GM21423 (cell line): ENCODE measurements at regions not wholly inside any gene's neighbourhood (a gene's known extent, or its start where the extent isn't known, plus 50 kb on each side); places are given as distances from the start of the nearest gene placed in this dataset.

ENCODE experiments used
- ATAC-seq: cut with Tn5 transposase; IDR thresholded peaks from one replicate; pipeline ENCODE4 v1.9.1; 2021; ENCODE audit warnings: mild to moderate bottlenecking, moderate library complexity; ENCODE audit not compliant: unreplicated experiment

GRCh38 chr11:110989428-110990133, 255.9 kb upstream of the POU2AF2 start:
- no peak for ATAC-seq

- ATAC-seq = no peak
Measured at GRCh38 chr11:110988671-110989070, 256.9 kb upstream of the POU2AF2 start.

- no peak for ATAC-seq
Measured at GRCh38 chr11:110986016-110986415, 259.5 kb upstream of the POU2AF2 start.

- ATAC-seq = no peak
Measured at GRCh38 chr11:110985547-110985946, 260.0 kb upstream of the POU2AF2 start.

- no peak for ATAC-seq
Measured at GRCh38 chr11:110984693-110985092, 260.8 kb upstream of the POU2AF2 start.

- ATAC-seq = no peak
Measured at GRCh38 chr11:110984147-110984546, 261.4 kb upstream of the POU2AF2 start.

GRCh38 chr11:110982214-110982613, 263.3 kb upstream of the POU2AF2 start:
- no peak for ATAC-seq

- ATAC-seq = no peak
Measured at GRCh38 chr11:110979696-110980095, 265.8 kb upstream of the POU2AF2 start.

- ATAC-seq = no peak
Measured at GRCh38 chr11:110977661-110978060, 265.4 kb upstream of the ARHGAP20 start.

GRCh38 chr11:110974731-110975130, 262.5 kb upstream of the ARHGAP20 start:
- no peak for ATAC-seq

GRCh38 chr11:110973401-110973980, 261.3 kb upstream of the ARHGAP20 start:
- no peak for ATAC-seq

- ATAC-seq = no peak
Measured at GRCh38 chr11:110972640-110973039, 260.4 kb upstream of the ARHGAP20 start.

GRCh38 chr11:110972106-110972505, 259.9 kb upstream of the ARHGAP20 start:
- no peak for ATAC-seq

GRCh38 chr11:110971140-110971539, 258.9 kb upstream of the ARHGAP20 start:
- no peak for ATAC-seq

- no peak for ATAC-seq
Measured at GRCh38 chr11:110968348-110969062, 256.3 kb upstream of the ARHGAP20 start.

GRCh38 chr11:110966131-110966530, 253.9 kb upstream of the ARHGAP20 start:
- no peak for ATAC-seq

GRCh38 chr11:110962921-110963320, 250.7 kb upstream of the ARHGAP20 start:
- no peak for ATAC-seq

- no peak for ATAC-seq
Measured at GRCh38 chr11:110960167-110960566, 247.9 kb upstream of the ARHGAP20 start.

- no peak for ATAC-seq
Measured at GRCh38 chr11:110958216-110958615, 246.0 kb upstream of the ARHGAP20 start.

GRCh38 chr11:110955776-110956175, 243.5 kb upstream of the ARHGAP20 start:
- no peak for ATAC-seq

GRCh38 chr11:110951950-110952503, 239.8 kb upstream of the ARHGAP20 start:
- no peak for ATAC-seq
